ENCODE measurements at regions not wholly inside any gene's neighbourhood (a gene's known extent, or its start where the extent isn't known, plus 50 kb on each side); places are given as distances from the start of the nearest gene placed in this dataset.
"Not testable (repeated sequence)": the region's sequence is repeated elsewhere in the genome, so short reads cannot be mapped to it uniquely, and the experiment has no call there.

- DNase-seq (ENCODE audit: low spot score) = no peak
Measured at GRCh38 chr5:60546207-60546606, 153.8 kb downstream of the DEPDC1B start.

- DNase-seq (ENCODE audit: low spot score) = no peak
Measured at GRCh38 chr5:60545551-60545950, 154.4 kb downstream of the DEPDC1B start.

DNA sequence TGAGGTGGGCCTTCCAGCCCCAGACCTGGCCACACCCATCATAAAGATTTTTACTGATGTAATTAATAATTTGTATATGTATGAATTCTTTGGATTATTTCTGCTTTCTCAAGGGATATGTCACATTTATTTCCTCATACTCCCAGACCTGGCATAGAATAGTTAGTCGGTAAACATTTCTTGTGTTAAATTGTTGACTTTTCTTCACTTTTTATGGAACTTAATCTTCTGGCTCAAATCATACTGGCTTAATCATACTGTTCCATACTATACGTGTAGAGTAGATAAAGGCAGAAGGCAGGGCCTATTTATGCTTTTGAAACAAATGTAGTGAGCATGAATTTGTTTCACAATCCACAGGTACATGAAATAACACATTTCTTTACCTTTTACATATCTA, 155.8 kb downstream of the DEPDC1B start:
- no peak for DNase-seq (ENCODE audit: low spot score)

DNA sequence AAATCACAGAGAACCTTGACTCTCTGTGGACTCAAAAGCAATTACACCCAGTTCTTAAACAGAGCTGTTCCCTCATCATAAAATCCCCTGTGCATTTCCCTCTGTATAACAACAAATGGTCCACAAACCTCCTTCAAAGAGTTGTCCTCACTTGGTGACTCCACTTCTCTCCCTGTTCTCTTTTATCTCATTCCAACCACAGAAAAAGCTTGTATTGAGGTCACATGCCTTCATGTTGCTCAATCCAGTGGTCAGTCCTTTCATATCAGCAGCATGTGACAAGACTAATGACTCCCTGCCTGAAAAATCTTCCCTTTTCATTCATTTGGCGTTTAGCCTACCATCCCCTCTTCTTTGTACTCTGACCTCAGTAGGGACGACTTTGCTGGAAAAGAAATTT, 158.0 kb downstream of the DEPDC1B start:
- no peak for DNase-seq (ENCODE audit: low spot score)

GRCh38 chr5:60540856-60541805, 158.8 kb downstream of the DEPDC1B start:
- no peak for DNase-seq (ENCODE audit: low spot score)

- DNase-seq (ENCODE audit: low spot score) = no peak
Measured at GRCh38 chr5:60538955-60539866, 160.8 kb downstream of the DEPDC1B start.

- DNase-seq (ENCODE audit: low spot score) = no peak
Measured at GRCh38 chr5:60538426-60538825, 161.5 kb downstream of the DEPDC1B start.

DNA sequence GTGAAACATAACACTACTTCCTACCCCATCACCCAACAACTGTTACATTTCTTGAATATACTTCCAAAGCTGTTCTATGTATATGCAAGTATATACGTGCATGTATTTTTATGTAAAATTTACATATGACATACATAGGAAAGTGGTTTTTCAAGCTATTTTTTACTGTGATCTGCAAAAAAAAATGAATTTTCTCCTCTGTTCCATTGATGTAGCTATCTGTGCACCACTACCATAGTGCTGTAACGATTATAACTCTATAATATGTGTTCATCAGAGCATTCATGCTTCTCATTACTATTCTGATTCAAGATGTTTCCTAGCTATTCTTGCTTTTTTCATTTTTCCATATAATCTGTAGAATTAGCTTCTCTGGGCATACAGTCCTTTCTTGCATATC, 164.0 kb downstream of the DEPDC1B start:
- DNase-seq (ENCODE audit: low spot score) = no peak

GRCh38 chr5:60535198-60535597, 164.8 kb downstream of the DEPDC1B start:
- DNase-seq (ENCODE audit: low spot score) = no peak

- DNase-seq (ENCODE audit: low spot score) = no peak
Measured at GRCh38 chr5:60533789-60534188, 166.2 kb downstream of the DEPDC1B start.

- DNase-seq (ENCODE audit: low spot score) = not testable (repeated sequence)
Measured at GRCh38 chr5:60532796-60533195, 167.2 kb downstream of the DEPDC1B start.

DNA sequence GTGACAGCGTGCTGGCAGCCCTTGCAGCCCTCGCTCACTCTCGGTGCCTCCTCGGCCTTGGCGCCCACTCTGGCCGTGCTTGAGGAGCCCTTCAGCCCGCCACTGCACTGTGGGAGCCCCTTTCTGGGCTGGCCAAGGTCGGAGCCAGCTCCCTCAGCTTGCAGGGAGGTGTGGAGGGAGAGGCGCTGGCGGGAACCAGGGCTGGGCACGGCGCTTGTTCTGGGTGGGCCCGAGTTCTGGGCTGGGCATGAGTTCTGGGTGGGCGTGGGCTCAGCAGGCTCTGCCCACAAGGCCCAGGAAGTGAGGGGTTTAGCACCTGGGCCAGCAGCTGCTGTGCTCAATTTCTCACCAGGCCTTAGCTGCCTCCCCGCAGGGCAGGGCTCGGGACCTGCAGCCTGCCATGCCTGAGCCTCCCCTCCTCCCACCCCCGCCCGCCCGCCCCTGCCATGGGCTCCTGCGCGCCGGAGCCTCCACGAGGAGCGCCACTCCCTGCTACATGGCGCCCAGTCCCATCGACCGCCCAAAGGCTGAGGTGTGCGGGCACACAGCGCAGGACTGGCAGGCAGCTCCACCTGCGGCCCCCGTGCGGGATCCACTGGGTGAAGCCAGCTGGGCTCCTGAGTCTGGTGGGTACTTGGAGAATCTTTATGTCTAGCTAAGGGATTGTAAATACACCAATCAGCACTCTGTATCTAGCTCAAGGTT, 169.7 kb downstream of the DEPDC1B start:
- not testable (repeated sequence) for DNase-seq (ENCODE audit: low spot score)

DNA sequence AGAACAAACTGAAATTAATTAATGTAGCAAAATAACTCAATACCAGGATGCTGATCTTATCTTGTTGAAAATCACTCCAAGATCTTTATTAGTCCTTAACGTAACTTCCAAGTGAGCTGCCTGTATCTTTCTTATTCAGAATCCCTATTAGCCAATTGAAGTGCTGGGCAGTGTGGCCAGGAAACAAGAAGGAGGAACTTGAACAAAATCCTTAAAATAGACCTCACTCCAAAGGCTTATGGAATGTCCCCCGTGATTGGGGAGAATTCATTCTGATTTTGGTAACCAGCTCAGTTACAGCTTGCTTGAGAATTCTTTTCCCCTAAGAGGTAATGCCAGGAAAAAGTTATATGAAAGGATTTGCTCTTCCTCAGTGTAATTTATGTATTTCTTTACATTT, 171.0 kb downstream of the DEPDC1B start:
- no peak for DNase-seq (ENCODE audit: low spot score)

DNA sequence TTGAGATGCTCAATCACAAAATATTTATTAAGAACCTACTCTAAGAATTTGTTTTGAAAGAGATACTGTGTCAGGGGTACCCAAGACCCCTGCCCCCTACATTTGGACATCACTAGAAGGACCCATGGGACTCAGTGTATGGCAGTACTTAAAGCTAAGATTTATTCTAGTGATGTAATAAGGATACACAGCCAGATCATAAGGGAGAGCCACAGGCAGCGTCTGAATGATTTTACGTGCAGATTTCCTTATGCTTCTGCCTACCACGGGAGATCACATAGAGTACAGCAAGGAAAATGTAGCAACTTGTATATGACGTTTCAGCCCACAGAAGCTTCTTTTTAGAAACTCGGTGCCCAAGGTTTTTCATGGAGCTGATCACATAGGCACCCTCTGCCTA, 172.9 kb downstream of the DEPDC1B start:
- DNase-seq (ENCODE audit: low spot score) = no peak

- no peak for DNase-seq (ENCODE audit: low spot score)
Measured at GRCh38 chr5:60526336-60526875, 173.6 kb downstream of the DEPDC1B start.

DNA sequence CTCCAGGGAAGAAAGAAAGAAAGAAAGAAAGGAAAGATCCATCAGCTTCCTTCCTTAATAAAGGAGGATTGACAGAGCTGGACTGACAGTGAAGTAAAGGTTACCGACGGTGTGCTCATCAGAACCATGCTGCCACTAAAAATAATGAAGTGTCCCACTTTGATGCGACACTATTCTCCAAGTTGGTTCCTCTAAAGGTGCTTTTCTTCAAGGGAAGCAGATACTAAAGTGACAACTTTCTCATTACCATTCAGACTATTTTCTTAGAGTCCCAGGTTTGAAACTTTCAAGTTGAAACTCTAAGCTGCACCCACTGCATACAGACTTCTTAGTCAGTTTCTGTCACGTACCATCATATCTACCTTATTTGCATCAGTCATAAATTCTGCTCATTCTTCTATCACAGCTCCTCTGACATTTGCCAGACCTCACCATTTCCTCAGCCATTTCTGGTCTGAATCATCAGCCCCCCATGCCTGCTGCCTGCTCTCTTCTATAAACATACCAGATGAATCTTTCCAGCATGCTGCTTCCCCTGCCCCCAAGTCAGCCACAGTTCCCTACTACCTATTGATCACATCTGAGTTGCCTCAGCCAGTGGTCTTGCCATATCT, 177.6 kb downstream of the DEPDC1B start:
- DNase-seq (ENCODE audit: low spot score) = no peak

DNA sequence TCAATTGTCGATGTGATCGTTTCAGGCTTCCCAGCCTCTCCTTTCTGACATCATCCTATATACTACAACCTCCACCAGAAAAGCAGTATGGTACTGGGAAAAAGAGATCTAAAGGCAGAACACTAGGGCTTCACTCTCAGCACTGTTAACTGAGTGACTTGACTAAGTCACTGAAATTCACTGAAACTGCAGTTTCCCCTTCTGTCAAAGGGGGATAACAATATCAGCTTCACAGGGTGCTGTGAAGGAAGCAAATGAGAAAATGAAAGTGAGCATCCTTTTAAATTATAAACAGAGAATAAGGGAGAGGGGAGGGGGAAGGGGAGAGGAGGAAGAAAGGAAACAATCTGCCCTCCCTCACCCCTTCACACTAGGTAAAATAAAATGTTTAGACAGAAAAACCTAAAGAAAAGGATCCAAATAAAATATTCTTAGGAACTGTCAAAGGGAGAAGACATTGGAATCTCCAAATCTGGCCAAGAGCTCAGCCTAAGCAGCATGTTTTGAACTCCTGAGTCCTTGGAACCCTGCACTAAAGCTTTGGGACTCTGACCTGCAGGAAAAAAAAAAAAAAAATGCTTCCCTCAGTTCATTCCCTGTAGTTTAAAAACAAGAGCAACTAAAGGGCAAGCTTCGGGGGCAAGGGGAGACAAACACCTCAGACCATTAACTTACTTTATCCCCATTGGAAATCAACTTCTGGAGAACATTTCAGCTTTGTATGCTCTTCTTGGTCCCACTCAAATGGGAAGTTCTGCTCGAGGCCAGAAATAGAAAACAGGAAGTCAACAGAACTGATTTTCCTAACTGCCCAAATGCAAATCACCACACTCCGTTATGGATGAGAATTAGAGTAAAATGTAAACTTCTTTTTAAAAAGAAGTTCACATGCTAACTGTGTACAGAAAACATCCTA, 178.3 kb downstream of the DEPDC1B start:
- no peak for DNase-seq (ENCODE audit: low spot score)

- no peak for DNase-seq (ENCODE audit: low spot score)
Measured at GRCh38 chr5:60520451-60521227, 179.3 kb downstream of the DEPDC1B start.

DNA sequence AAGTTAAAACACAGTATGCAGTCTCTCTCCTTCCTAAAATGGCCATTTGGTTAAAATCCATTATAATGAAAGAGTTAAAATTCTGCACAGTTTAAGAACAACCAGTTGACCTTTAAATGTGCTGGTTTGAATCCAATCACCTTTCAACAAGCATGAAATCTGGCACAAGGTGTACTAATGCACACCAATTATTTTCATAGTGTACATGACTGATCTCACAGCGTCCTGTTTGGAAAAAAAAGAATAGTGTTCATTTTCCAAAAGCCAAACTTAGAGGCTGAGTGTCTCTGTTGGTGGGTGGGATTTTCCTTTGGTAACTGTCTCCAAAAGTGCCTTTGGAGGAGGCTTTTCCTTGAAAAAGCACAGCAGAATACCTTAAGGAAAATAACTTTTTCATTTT, 180.6 kb downstream of the DEPDC1B start:
- no peak for DNase-seq (ENCODE audit: low spot score)

DNA sequence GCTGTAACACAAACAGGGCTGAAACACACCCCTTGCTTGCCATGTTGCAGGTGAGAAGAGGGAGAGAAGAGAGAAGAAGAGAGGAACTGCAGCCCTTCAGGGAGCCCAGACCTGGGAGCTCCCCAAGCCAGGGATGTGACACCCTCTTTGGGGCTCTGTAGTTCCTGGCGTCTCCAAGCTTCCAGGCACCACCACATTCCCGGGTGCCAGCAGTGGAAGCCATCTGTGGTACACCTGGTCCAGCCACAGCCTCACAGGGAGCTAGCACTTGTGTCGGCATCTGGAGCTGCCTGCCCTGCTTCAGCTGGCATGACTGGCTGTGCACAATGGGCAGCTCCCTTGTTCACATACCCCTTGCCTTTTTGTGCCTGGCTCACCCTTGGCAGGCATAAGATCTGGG, 182.1 kb downstream of the DEPDC1B start:
- DNase-seq (ENCODE audit: low spot score) = no peak

Measured in D341Med (cell line).